GM21619 (cell line): ENCODE measurements at regions not wholly inside any gene's neighbourhood (a gene's known extent, or its start where the extent isn't known, plus 50 kb on each side); places are given as distances from the start of the nearest gene placed in this dataset.
"Not testable (repeated sequence)": the region's sequence is repeated elsewhere in the genome, so short reads cannot be mapped to it uniquely, and the experiment has no call there.

Experiments
- ATAC-seq: cut with Tn5 transposase; IDR thresholded peaks from one replicate; pipeline ENCODE4 v1.9.1; 2021; ENCODE audit not compliant: unreplicated experiment

DNA sequence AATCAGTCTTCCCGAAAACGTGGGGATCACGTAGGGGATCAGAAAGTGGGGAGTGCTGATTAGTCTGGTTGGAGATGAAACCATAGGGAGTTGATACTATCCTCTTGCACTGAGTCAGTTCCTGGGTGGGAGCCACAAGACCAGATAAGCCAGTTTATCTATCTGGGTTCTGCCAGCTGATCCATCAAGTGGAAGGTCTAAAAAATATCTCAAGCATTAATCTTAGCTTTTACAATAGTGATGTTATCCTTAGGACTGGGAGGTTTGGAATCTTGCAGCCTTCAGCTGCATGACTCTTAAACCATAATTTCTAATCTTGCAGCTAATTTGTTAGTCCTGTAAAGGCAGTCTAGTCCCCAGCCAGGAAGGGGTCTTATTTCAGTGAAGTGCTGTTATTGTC, 2474.2 kb downstream of the PCDH9 start:
- ATAC-seq = no peak

DNA sequence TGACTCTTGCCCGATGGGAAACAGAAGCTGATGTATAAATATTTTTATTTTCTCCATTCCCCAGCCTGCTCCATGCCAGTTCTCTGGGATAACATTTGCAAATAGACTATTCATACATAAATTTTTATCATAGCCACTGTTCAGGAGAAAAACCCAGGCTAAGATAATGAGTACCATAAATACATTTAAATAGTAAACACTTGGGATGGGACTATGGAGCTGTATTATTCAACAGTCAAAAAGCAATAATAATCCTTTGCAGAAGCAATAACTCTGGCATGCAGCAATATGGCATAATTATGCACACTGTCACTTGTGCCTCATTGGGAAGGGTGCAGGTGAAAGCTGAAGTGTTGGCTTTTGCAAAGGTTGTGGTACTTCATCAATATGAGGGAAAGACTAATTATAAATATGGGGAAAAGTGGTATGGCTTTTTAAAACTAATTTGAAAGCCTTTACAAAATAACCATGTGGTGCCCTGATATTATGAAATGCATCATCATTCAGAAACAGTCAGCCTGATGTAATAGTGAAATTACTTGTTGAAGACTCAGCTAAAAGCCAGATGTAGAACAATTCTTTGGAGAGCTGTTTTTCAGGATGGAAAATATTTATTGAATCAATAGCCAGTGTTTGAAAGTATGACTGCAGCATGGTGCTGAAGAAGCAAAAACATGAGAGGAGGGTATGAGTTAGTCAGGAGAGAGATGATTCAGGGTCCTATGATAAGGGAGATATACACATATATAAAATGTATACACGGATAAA, 2476.7 kb downstream of the PCDH9 start:
- no peak for ATAC-seq

DNA sequence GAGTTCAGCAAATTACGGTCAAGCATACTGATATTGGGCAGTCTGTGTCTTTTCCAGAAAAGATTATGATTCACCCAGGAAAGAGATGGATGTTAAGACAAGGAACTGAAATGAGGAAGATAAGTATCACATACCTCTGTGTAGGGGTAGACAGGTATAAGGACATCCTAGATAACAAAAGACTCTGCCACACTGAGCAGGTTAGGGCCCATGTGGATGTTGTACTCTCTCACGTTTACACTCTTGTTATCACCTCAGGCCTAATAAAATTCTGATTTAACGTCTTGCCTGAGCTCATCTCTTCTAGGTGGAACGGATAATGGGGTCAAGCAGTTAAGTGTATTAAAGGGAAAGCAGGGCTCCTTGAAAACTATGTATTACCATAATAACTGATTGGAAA, 2480.8 kb downstream of the PCDH9 start:
- no peak for ATAC-seq

DNA sequence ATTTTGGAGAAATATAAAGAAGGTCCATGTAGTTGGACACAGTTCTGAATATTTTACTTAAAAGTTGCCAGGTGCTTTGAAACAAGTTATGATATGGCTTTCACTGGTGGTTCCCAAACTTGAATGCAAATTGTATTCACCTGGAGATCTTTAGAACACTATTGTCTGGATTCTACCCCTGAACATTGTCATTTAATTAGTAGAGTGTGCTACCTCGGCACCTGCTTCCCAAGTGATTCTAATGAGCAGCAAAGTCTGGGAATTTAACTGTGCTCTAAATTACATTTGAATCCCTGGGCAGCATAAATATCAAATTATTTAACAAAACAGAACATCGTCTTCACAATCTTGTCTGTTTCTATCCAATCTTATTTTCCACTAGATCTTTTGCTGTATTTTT, 2483.3 kb downstream of the PCDH9 start:
- ATAC-seq = no peak

DNA sequence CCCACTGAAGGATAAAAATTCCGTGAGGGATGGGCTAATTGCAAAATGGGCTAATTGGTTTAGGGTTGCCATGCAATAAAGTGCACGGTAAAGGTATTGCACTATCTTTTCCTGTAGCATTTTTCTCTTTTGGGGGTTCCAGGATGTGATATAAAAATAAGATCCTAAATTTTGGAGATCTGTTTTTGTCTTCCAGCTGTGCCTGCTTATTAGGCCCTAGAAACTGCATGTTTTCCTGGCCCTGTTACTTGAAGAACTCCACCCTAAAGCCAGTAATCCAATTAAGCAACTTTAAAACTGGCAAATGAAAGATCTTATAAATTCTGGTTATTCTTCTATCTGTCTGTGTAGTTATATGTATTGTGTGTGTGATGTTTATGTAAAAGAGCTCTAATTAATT, 2489.6 kb downstream of the PCDH9 start:
- no peak for ATAC-seq

DNA sequence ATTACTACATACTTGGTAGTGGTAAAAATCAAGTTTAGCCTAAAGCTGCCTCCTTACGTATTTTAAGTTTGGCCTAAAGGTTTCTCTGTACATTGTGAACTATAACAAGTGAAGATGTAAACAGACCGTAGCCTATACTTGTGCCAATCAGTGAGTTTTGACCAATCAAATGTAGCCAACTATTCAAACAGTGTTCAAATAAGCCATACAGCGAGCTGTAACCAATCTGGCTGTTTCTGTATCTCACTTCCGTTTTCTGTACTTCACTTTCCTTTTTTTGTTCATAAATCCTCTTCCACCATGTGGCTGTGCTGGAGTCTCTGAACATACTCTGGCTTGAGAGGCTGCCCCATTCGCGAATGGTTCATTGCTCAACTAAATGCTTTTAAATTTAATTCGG, 2504.6 kb downstream of the PCDH9 start:
- no peak for ATAC-seq

DNA sequence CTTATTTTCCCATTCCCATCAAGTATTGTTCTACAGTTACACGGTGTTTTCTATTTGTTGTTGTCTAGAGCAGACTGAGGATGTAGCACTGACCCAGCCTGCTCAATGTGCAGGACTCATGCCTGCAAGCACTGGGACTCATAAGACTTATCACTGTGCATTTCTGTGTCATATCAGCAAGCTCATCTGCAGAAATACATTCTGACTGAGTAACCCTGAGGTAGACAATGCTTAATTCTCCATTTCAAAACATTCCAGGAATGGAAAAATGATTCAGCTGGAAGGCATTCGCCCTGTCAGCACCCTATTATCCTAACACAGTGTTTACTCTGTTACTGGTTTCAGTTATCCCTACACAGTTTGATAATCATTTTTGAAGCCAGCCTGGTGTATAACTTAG, 2506.4 kb downstream of the PCDH9 start:
- no peak for ATAC-seq

DNA sequence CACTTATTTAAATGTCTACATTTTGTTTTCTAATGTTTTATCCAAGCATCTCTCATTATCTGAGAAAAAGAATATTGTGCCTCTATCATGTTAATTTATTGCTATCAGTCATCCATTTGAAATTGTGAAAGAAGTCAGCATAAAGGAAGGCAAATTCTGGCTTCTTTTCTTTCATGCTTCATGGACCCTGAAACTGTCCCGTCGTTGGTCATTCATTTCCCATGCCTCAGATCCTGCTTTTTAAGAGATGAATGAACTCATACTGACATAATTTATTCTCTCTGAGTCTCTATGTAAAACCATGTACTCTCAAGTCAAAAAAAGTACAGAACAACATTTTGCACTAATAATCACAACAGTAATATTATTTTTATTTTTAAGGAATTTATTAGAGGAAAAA, 2512.0 kb downstream of the PCDH9 start:
- ATAC-seq = no peak

DNA sequence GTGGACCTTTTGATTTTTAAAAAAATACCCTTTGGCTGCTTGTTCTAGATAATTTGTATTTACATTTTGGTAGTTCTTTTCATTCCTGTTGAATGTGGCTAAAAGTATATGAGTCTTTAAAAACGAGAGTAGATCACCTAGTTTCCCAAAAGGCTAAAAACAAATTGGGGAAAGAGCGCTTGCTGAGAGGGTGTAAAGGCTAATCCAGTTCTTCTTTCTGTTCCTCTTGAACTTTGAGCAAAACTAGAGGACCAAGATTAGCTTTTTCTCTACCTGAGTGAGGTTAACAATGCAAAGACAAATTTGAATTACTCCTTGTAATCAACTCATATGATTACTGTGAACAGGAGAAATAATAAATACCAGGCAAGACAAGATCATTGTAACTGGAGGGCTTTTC, 2513.2 kb downstream of the PCDH9 start:
- ATAC-seq = no peak

DNA sequence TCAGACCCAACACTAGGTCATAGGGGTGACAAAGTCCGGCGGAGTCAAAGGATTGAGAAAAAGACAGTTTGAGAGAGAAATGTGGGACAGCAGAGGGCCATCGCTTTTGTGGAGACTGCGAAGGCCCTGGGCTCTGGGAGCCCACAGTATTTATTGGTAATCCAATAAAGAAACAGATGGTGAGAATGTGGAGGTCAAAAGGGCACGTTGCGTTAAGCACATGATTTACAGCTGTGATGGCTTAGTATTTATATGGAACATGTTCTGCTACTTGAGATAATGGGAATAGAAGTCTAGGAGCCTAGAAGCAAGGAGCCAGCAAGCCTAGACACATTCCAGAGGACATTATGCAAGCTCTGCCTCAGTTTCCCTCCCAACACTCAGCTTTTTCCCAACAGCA, 2521.1 kb downstream of the PCDH9 start:
- no peak for ATAC-seq

DNA sequence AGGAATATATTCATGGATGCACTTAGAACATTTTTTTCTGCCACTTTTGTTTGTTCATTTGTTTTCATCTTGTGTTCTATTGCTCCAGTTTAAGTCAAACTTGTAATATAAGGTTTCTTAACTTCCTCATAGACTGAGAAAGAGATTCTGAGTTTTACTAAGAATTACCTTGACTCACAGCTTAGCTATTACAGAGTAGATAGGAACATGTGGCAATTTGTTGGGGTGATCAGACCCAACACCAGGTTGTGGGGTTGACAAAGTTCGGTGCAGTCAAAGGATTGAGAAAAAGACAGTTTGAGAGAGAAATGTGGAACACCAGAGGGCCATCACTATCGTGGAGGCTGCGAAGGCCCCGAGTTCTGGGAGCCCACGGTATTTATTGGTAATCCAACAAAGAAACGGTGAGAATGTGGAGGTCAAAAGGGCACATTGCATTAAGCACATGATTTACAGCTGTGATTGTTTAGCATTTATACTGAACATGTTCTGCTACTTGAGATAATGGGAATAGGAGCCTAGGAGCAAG, 2526.0 kb downstream of the PCDH9 start:
- ATAC-seq = no peak

DNA sequence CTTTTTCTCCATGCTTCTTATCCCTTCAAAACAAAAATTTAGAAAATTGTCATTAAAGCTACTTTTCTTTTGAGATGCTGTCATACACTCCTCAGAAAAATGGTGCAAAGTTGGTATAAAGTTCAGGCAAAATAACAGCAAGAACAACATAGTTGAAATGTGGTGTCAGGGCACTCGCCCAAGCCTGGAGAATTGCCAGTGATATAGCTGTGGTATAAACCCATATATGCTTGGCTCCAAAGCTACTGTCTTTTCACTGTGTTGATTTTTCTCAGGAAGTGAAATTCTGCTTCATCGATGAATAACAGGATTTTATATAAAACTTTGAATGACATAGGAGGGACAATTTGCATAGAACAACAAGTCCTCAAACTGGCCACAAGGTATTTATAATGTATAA, 2532.9 kb downstream of the PCDH9 start:
- no peak for ATAC-seq

DNA sequence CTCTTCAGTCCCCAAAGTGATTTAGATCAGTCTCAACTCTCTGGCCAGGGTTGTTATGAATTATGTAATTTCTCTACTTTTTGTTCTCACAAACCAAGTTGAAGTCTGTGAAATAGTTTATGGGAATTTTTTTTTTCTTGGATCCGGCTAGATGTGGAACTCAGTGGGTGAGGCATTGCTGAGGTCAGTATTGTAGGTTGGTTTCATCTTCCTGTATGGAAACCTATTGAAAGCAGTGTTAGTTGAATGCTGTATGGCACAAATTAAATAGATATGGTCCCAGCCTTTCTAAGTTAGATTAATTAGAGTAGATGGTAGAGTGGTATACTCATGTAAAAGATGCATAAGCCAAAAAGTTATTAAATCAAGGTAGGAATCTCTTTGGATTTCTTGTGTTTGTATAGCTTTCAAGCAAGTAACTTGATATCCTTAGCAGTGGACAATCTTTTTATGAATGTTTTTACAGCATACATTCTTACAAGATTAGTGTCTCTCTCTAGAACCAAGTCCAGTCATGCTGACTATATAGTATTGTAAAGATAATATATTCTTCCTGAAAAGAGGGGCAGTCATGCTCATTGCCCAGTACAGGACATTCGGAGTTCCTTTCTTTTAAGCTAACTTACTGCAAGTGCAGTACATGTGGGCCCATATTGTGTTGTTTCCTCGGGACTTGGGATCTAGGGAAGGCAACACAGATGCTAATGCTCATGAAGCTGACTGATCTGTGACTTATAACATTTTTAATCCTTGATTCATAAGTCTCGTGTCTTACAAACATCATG, 2541.1 kb downstream of the PCDH9 start:
- no peak for ATAC-seq

DNA sequence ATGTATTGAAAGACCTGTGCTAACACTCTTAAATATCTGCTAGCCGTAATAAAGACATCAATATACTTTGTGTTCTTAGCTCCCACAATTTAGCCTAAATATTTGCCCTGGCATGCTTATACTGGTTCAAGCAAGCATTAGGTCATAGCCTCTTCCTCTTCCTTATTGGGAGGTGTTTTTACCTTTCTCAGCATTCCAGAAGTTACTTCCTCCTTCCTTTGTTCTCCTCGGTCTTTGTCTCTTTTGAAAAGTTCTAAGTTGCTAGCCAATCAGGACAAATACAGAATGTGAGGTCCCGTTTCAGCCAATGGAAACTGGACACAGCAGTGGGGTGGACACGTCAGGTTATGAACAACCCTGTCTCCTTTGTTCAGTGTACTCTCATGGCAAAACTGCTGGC, 2543.6 kb downstream of the PCDH9 start:
- not testable (repeated sequence) for ATAC-seq

DNA sequence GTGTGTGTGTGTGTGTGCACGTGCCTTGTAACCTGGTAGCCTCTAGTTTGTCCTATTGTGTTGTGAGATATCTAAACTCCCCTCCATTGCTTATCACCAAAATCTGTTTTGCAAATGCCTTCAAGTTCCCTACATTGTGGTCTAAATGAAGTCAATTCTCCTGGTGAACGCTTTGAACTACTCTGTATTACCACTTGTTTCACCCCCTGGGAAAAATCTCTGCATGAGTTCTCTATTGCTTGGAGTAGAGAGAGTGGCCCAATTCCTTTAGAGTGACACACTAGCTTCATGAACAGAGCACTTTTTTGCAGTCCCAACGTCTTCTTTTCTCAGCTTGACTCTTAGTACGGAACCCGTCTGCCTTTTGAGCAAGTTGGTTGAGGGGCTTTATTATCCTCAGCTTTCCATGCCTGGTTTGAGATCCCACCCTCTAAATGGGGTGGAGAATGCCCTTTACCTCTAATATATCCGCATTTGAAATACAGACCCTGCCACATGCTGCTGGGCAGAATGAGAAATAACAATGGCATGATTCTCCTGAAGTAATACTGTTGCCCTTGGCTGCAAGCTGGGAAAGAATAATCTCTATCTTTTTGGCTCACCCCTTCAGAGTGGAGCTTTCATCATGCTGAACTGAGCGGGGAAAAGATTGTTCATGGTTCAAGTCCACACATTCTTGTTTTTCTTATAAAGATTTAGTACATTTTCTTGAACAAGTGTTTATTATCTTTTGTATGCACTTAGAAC, 2545.3 kb downstream of the PCDH9 start:
- no peak for ATAC-seq

DNA sequence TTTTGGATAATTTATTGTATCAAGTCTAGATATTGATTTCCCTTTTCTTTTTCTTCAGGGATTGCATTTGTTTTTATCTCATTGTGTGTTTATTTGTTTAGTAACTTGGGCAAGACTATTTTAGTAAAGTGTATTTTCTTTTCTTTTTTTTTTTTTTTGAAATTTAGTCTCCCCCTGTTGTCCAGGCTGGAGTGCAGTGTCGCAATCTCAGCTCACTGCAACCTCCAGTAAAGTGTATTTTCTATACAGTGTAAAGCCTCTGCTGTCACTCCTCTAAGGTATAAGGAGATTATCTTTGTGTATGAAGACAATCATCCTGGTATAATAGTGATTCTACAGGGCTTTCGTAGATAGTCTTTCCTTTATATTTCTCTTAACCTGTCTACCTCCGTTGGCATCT, 2546.0 kb downstream of the PCDH9 start:
- ATAC-seq = no peak

DNA sequence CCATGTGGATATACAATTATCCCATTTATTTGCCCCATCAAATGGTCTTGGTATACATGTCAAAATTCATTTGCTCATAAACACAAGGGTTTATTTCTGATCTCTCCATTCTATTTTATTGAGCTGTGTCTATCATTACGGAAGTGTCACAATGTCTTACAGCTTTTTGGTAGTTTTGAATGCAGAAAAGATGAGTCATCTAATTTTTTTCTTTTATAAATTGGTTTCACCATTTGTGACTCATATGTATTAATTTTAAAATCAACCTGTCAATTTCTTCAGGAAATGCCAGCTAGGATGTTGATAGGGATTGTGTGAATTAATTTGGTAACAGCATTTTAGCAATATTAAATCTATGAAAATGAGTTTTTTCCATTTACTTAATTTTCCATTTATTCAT, 2549.4 kb downstream of the PCDH9 start:
- no peak for ATAC-seq

DNA sequence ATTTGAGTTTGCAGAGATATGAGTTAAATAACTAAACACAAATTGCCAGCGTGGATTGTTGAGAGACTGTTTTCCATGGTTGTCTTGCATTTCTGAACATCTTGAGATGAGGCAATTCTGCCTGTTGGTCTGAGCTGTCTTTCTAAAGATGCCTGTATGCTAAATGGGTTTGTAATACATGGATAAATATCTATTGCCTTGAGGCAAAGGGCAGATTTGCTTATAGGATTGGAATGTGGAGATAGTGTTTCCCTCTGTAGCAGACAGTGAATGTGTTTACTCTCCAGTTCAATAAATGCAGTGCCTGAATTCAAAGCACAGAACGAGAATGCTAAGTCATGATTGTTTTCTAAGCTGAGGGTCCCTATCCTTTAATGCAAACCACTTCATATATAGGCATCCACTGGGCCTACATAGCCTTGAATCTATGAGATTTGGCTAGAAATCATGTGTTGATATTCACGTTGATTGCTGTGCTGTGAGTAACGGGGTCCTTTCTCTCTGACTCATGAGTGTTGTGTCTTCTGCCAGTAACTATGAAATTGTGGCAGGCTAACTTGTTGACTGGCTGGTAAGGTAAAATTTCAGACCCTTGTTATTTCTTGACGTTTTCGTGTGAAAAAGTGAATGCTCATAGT, 2554.8 kb downstream of the PCDH9 start:
- no peak for ATAC-seq

DNA sequence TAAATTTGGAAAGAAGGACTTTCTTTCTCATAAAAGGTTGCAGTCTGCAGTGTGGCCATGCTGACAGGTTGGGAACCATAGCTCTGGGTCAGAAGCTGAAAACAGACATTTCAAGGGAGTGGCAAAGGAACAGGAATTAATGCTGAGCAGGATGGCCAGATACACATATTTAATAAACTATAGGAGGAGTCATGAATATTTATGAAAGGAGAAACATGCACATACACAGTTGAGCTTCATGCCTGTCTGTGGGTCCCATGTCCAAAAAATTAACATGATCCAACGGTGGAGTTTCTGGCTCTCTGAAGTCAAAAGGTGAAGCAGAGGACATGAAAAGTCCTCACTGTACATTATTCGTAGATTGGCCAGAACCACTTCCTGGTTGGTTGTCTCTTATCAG, 2556.0 kb downstream of the PCDH9 start:
- no peak for ATAC-seq

DNA sequence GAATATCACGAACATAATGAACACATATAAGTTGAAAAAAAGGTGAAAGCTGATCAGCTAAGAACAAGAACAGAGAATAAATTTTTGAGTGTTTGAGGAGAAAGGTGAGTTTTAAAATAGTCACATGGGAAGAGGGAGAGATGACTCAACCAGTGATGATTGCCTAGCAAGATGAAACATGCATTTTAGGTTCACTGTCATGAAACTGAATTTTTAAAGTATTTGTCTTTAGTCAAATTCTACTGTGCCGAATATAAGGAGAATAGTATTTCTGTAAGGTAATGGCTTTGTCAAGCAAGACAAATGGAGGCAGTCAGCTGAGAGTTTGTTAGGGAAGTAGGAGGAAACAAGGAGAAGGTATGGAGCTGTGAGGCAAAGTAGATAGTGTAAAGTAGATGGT, 2557.4 kb downstream of the PCDH9 start:
- no peak for ATAC-seq

DNA sequence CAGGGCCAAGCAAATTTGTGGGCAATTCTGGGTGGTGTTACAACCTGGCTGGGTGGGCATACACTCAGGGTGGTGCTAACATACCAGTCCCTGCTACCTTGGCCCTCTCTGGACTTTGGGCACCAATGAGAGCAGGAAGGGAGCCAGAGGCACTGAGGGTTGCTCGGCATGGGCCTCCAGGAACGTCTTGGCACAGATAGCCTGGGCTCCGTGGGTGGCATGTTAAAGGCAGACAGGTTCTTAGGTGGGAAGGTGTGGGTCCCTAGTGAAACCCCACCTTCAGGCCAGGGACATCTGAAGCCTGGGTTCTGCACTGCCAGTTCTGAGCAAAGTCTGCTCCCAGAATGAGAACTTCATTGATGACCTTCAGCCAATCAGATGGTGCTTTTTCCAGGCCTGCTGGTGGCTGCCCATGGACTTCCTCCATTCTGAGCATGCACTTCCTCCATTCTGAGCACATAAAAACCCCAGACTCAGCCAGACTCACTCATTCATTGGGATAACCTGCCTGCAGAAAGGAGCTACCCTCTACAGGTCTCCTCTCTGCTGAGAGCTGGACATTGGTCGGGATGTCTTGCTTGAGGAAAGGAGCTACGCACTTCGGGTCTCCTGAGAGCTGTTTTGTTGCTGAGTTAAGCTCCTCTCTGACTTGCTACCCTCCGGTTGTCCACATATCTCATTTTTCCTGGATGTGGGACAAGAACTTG, 2567.1 kb downstream of the PCDH9 start:
- no peak for ATAC-seq
